NCI-H1092 (cell line): ENCODE measurements at regions not wholly inside any gene's neighbourhood (a gene's known extent, or its start where the extent isn't known, plus 50 kb on each side); places are given as distances from the start of the nearest gene placed in this dataset.
A peak's percentile ranks its signal among the peaks of the same experiment; 100 is the strongest.

Source experiments
- DNase-seq: peaks from one replicate; lab custom pipeline; 2025; lab: John Stamatoyannopoulos, UW

DNA sequence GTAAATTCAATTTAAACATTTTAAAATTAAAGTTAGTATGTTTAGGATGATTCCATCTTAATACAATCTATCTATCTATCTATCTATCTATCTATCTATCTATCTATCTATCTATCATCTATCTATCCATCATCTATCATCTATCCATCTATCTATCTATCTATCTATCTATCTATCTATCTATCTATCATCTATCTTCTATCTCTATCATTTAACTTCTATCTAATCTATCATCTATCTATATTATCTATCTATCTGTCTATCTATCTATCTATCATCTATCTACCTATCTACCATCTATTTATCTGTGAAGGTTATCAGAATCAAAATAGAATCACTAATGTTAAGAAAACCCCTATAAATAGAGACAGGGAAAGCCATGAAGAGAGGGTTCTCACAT lies 78.3 kb downstream of the RAMP3 start:
- DNase-seq, result no peak

DNA sequence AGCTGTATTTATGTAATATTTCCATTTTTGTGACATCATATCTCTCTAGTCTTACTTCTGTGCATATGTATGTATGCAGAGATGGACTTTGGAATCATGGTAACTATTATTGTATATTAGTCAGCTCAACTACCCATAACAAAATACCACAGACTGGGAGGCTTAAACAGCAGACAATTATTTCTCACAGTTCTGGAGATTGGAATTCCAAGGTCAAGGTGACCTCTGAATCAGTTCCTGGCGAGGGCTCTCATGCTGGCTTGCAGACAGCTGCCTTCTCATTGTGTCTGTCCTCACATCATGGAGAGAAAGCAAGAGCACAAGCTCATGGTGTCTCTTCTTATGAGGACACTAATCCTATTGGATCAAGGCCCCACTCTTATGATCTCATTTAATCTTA lies 79.1 kb downstream of the RAMP3 start:
- DNase-seq, result no peak

DNA sequence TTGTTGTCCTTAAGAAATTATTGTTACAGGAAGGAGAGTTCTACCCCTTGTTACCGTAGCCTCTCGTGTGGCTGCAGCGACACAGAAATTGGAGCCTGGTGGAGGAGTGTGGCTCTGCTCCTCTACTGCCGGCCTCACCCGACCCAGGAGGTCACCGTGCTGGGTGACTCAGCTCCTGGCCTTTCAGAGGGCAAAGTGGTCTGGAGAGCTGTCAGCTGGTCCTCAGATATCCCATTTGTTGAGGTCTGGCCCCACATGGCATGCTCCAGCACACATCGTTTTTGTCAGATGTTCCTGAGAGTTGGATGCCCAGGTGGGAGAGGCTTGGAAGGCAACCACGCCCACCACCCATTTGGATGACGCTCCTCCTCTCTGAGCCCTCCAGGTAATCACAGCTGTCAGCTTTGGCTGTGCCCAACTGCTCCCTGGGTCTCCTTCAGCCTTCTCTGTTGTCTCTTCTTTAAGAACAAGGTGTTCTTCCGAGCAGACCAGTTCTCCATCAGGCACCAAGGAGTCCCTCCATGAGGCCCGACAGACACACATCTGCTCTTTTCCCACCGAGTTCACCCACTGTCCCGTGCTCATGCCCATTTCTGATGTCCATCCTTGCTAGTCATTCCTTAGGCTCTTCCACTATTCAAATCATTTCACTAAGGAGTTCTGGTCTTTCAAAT lies 80.3 kb downstream of the RAMP3 start:
- no peak for DNase-seq

DNA sequence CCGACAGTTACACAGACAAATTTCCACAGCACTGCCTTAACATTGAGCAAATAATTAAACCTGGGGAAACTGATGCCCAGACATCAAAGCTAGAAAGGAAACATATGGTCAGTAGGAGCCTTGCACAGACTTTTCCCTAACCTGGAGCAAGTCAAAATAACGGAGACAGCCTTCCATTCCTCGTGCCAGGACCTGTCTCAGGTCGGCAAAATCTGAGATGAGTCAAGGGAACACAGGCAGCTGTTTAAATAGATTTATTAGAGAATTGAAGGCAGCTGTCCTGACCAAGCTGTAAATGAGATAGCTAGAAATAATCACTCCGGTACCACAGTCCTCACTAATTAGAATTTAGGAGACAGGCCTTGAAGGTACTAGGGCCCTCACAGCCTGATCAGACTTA lies 81.2 kb downstream of the RAMP3 start:
- no peak for DNase-seq

DNA sequence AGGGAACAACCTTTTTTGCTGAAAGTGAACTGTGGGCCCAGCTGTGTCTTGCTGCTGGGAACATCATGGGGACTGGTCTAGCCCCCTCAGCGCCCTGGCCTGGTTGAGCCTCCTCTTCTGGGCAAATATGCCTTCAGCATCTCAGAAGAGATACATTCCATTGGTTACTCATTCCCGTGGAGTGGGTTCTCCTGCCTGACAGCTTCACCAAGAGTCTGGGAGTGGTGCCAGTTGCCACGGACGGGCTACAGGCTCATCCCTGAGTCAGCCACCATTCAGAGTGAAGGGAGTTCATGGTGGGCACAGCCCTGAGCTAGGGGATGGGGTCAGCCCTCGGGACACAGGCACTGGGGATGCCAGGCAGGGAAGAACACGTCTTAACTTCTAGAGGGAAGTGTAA lies 81.9 kb downstream of the RAMP3 start:
- DNase-seq, result no peak

DNA sequence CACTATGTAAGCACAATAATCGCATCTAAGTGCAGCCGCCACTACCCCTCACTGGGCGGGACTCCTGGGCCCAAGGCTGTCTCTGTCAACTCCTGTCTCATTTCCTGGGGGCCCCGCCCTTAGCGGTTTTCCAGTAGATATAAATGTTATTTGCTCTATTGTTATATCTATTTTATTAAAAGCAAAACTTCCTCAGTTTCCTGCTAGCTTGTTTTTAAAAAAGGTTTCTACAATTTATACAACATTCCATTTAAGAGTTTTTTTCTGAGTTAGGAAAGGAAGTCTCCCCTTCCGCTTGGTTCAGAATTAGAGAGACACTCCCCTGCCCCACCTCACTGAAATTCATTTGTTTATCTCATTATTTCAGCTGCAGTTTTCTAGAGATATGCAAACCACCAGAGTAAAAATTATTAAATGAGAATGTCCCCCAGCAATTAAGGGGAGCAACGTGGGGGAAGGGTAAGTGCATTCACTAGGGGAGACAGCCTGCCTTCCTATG lies 82.7 kb downstream of the RAMP3 start:
- no peak for DNase-seq

DNA sequence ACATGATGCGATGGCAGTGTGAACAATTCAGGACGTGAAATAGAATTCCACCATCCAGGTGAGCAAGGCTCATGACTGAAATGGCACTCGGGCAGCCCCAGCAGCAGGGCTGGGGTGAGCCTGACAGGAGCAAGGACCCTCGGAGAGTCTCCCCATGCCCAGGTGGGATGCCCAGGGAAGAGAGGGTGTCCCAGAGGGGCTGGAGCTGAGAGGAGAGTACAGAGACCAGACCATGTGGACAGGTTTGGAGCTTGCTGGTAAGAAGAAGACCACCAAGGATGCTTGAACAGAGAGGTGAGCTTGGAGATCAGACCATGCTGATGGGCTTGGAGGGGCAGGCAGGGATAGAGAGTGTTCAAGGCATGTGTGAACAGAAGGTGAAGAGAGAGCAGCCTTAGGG lies 83.3 kb downstream of the RAMP3 start:
- no peak for DNase-seq

DNA sequence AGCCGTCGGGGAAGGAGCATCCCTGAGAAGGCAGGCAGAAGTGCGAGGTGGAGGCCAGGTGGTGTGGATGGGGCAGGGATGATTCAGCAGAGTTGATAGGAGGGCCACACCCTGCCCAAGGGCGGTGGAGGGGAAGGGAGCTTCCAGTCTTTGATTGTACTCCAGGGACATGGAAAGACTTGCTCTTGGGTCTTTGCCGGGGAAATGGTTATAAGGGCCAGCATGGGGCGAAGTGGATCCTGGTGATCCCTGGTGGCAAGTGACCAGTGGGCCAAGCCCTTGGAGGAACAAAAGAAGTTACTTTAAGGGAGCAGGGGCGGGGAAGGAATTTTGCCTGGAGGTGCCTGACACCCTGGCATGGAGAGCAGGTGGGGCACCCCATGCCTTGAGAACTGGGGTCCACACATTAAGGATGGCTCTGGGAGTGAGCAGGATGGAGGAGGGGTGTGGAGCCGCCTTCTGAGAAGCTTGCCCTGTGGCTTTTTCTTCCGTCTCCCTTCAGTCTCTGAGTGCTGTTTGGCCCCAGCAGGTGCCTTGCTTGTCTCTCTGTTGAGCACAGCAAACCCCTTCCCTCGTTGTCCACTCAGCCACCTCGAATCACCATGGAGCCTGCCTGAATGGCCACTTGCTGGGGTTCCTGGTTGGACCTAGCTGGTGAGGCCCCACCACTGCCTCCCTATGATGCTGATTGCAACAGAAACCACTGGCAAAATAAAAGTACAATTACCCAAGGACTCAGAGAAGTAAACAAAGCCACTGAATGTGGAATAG lies 83.9 kb downstream of the RAMP3 start:
- DNase-seq, result no peak

DNA sequence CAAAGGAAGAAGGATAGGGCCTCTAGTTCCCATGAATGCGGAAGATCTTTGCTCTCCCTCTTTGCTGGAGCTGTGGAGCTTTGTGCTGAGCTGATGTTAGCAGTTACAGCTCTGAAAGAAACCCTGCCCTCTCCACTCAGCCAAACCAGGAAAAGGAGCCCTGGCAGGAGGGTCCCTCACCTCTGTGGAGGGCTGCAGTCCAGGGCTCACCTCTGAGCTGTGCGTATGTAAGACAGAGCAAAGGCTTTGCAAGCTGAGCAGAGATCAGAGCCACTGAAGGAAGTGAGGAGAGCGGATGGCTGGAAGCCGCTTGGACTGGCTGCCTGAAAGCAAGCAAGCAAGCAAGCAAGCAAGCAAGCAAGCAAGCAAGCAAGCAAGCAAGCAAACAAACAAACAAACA lies 84.7 kb downstream of the RAMP3 start:
- DNase-seq, result no peak

DNA sequence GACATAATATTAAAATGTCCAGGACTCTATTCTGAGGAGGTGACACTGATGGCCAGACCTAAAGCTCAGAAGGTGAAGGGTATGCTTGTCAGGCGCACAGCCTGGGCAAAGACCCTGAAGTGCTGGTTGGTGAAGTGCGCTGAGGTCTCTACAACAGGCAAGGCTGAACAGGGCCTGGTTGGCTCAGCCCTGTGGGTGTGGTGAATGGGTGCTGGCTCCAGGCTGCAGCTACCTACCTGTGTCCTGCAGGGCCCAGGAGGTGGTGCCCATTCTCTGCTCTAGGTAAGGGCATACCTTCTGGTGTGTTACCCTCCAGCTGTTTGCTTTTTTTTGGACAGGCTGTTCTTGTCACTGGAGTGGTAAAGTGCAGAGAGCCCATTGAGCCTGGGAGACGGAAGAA lies 85.1 kb downstream of the RAMP3 start:
- no peak for DNase-seq

DNA sequence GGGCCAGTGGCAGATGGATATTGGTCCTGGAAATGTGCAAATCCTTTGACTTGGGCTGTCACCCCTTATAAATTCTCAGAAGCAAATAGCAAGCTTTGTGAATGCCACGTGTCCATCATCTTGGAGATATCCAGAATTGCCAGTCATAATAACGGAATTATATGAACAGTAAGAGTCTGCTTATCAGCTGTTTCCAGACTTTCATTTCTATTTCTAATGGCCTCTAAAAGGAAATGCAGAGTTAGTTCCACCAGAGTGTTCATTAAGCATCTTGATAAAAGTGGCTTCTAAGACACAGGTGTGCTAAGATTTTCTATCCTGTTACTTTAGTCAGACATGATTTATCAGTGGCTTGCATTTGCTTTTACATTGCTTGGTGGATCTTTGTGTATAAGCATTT lies 87.4 kb downstream of the RAMP3 start:
- DNase-seq, result no peak

DNA sequence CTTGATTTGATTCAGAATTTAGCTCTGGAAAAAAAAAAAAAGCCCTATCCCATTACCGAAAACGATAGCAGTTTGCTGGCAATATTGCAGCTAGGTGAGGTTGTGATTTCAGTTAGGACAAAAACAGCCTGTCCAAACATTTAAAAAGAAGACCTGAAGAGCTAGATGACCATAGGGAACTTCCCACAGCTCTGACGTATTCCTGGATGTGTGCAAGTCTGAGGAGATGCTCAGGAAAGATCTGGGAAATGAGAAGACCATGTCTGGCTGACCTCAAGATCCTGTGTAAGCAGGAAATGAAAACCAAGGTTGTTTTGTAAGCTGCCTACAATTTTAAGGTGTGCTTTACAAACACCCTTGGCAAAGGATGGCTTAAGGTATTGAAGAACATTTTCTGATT lies 88.7 kb downstream of the RAMP3 start:
- no peak for DNase-seq

DNA sequence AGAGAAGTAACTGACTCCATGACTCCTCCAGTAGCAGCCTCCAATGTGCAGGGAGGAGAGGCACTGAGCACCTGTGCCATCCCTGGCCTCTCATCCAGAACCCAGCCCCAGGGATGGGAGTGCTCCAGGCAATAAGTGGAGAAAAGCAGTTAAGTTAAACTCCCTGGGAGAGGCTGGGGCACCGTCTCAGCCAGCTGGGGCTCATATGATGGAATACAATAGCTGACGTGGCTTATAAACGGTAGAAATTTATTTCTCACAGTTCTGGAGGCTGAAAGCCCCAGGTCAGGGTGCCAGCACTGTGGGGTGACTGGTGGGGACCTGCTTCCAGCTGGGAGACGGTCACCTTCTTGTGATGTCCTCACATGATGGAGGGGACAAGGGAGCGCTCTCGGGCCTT lies 94.7 kb downstream of the RAMP3 start:
- DNase-seq, result no peak

DNA sequence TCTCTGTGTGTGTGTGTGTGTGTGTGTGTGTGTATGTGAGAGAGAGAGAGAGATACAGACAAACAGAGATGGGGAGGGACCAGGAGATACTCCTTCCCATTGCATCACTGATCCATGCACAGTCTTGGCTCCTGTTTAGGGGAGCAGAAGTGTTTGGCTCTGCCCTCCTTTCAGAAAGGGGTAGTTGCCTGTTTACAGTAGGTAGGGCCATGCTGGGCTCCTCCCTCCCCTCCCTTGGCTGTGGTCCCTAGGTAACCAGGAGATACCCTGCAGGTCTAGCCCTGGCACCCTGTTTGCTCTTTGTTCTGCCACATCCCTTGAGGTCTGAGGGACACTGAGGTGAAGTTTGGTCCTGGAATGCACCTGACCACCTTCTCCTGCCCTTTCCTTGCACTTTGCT lies 95.3 kb downstream of the RAMP3 start:
- DNase-seq, result no peak

DNA sequence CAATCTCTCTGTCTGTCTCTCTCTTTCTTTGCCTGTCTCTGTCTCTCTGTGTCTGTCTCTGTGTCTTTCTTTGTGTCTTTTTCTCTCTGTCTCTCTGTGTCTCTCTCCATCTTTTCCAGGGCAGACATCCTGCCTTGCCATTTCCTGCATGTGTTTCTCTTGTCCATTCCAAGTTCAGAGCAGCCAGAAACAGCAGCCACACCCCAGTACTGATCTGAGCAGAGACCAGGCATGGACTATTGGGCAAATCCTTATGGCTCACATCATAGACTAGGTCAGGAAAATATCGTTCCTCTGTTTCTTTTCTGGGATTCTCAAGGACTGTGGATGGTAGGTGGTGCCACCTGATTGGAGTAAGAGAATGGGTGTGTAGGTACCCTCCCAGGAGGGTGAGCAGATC lies 95.8 kb downstream of the RAMP3 start:
- no peak for DNase-seq

DNA sequence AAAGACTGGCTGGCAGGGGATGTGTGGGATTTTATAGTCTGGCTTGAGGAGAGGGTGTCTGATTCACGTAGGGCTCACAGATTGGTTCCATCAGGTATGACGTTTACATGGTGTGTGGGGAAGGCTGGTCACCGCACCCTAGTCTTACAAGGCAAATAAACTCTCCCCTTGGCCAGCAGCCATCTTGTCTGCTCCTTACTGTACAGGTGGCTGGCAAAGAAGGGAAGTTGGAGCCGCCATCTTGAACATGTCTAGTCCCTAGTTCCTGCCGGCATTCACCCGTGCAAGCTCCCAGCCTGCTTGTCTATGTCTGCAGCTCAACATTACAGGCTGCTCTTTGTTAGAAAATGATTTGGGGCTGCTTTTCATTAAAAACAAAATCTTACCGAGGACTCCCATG lies 97.6 kb downstream of the RAMP3 start:
- DNase-seq, result no peak

DNA sequence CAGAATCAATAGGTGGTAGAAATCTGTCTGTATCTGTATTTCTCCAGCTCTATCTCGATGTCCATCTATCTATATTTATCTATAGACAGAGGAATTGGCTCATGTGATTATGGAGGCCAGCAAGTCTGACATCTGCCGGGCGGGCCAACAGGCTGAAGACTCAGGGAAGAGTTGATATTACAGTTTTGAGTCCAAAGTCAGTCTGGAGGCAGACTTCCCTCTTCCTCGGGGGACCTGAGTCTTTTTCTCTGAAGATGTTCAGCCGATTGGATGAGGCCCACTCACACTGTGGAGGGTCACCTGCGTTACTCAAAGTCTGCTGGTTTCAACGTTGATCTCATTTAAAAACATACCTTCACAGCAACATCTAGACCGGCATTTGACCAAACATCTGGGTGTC lies 98.7 kb downstream of the RAMP3 start:
- DNase-seq, result no peak

DNA sequence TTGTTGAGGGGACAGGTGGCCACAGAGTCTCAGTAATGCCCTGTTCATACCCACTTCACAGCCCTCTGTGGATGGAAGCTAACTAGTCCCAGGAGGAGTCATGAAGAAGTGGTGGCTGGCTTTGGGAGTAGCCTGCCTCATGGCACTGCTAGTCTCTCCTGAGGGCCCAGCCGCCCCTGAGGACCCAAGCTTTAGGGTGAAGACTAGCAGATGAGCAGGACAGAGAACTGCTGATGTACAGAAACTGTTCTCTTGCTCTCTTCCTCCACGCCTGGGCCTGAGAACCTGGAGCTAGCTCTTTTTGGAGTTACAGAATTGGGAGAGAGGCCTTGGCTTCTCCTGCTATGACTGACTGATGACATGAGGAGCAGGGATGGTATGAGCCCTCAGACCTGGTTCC lies 99.2 kb downstream of the RAMP3 start:
- DNase-seq, result no peak

DNA sequence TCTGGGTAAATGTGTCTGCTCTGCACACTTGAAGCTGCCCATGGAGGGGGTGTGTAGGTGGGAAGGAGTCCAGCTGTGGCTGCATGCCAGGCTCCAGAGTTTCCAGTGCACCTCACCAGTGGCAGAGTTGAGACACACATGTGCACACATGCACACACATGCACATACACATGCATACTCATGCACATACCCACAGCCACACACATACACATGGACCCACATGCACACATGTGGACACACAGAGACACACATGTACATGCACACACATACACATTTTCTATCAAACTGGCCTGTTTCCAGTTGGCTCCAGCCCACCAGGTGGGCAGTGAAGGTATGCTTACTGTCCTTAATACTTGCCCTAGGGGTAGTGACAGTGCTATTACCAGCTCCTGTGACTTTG lies 99.7 kb downstream of the RAMP3 start:
- no peak for DNase-seq

DNA sequence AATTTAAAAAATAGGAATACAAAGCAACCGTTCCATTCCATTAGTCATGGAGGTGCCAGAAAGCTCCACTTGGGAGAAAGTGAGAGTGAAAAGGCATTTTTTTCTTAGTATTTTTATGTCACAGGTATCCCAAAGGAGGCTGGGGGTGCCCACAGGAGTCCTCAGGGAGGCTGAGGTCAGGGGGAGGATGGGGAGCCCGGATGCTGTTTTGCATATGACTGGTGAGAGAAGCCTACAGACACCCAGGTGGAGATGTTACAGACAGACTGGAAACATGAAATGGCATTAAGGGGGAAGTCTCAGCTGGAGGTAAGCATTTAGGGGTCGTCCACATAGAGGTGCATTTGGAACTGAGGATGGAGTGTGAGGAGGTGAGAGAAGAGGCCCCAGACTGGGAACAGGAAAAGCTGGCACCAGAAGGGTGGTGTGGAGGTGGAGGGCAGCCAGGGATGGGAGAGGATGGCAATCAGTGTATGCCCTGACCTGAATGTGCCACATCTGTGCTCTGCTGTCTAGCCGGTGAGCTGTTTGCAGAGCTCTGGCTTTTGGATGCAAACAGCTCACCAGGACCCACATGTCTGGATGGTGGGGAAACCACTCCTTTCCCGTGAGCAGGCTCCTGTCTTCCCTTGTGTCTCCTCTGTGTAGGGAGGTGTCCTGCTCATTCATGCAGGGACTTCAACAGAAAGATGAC lies 101.1 kb downstream of the RAMP3 start:
- no peak for DNase-seq

DNA sequence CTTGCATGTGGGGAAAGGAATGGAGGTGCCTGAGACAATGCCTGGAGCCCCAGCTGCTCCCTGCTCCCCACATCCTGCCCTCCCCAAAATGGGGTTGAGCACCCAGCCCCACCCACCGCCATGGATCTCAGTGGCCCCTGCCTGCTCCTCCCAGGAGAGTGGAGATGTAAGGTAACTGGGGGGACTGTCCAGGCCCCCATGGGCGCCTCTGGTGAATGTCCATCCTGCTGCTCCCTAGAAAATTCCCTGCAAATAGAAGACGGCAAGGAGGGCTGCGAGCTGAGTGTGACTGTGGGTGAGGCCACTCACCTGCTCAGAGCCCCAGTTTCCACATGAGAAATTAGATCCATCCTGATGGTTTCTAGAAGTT lies 101.6 kb downstream of the RAMP3 start:
- no peak for DNase-seq

DNA sequence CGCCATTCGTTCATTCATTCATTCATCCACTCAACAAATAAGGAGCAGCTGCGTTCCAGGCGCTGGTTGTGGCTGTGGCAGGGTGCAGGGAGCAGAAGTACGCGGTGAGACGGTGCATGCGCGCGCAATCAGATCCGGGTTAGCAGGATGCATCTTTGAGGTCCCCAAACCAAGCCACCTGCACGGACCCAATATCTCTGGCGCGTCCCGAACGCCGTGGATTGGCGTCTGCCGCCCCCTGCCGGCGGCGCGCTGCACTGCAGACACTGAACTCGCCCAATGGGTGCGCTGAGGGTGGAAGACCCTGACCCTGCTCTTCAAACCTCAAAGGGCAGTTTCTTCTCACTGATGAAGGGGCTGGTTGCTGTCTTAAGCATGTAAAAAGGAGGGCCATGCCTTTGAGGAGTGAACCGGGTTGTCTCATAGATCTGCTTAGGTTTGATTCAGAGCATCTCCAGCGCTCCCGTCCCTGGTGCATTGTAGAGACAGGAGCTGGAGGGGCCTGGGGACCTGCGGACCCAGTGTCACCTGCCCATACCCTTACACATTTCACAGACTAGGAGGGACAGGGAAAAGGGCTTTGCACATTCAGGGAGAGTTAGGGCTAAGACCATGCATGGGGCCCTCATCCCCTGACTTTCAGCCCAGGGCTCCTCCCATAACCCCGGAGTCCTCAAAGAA lies 102.5 kb downstream of the RAMP3 start:
- peak; percentile 22 for DNase-seq

DNA sequence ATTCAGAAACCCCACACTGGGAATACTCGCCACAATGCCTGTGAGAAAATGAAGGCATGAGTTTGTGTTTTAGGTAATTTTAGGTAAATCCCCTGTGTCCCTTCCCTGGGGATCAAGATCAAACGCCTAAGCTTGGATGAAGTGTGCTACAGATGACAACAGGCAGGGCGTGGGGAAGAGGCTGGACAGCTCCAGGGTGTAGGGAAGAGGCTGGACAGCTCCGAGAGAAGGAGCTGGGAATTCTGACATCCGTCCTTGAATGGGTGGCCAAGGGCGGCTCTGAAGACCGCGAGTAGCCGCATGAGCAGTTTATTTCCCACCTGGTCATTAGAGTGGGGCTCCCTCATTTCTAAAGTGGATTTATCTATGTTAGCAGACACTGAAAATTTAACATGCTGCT lies 109.7 kb downstream of the RAMP3 start:
- no peak for DNase-seq
